ENCODE measurements at regions not wholly inside any gene's neighbourhood (a gene's known extent, or its start where the extent isn't known, plus 50 kb on each side); places are given as distances from the start of the nearest gene placed in this dataset.

DNA sequence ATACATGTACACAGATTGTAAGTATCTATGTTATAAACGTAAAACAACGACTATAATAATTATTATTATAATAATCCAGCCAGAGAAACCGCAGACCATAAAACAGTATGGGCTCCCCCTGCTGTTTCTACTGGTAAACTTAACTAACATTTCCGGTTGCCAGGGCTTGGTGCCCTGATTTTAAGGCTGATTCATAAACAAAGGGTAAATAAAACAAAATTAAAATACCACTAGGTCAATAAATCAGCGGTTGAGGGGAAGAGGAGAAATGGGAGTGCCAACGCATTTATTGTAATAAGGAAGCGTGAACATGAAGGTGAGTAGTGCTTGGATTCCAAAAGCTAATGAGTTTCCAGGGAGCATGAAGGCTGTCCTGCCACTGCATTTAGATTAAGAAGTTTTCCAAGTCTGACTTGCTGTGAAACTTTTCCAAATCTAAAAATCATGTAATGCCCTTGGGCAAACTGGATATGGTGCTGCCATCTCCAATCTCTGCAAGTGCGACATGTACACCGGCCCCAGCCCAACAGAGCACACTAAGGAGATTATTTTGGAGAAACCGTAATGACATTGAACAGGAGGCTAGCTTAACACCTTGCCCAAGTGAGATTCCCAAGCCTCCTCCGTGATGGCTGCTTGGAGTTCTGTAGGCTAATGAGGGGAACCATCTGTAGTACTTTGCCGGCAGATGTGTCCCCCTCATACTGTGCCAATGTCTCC is 50.7 kb upstream of the HNRNPA3 start:
- DNase-seq: no peak
